Adipocyte (in vitro differentiated cells): ENCODE measurements at regions not wholly inside any gene's neighbourhood (a gene's known extent, or its start where the extent isn't known, plus 50 kb on each side); places are given as distances from the start of the nearest gene placed in this dataset.
A peak's percentile ranks its signal among the peaks of the same experiment; 100 is the strongest.

Experiments
- DNase-seq: peaks from one replicate; pipeline ENCODE4 v3.0.0-alpha.2; 2015; ENCODE audit warnings: low read depth
- H3K27me3 ChIP-seq: replicated peaks from 2 replicates; pipeline ENCODE4 v1.7.0; 2013; ENCODE audit warnings: mild to moderate bottlenecking, low read length, moderate library complexity; ENCODE audit not compliant: control insufficient read depth, insufficient read depth
- H3K36me3 ChIP-seq: 2 replicates; pipeline ENCODE4 v1.7.0; 2013; ENCODE audit warnings: low read length, mild to moderate bottlenecking, moderate library complexity; ENCODE audit not compliant: control insufficient read depth, insufficient read depth, severe bottlenecking
- H3K4me1 ChIP-seq: 2 replicates; pipeline ENCODE4 v1.7.0; 2013; ENCODE audit warnings: mild to moderate bottlenecking, low read length, moderate library complexity; ENCODE audit not compliant: control insufficient read depth, insufficient read depth
- H3K4me3 ChIP-seq: 2 replicates; pipeline ENCODE4 v1.7.0; 2013; ENCODE audit warnings: mild to moderate bottlenecking, low read length, moderate library complexity
- H3K9ac ChIP-seq: 2 replicates; pipeline ENCODE4 v1.7.0; 2013; ENCODE audit warnings: mild to moderate bottlenecking, low read length, moderate library complexity
- H3K9me3 ChIP-seq: 2 replicates; pipeline ENCODE4 v1.7.0; 2013; ENCODE audit warnings: mild to moderate bottlenecking, low read length, moderate library complexity; ENCODE audit not compliant: control insufficient read depth

DNA sequence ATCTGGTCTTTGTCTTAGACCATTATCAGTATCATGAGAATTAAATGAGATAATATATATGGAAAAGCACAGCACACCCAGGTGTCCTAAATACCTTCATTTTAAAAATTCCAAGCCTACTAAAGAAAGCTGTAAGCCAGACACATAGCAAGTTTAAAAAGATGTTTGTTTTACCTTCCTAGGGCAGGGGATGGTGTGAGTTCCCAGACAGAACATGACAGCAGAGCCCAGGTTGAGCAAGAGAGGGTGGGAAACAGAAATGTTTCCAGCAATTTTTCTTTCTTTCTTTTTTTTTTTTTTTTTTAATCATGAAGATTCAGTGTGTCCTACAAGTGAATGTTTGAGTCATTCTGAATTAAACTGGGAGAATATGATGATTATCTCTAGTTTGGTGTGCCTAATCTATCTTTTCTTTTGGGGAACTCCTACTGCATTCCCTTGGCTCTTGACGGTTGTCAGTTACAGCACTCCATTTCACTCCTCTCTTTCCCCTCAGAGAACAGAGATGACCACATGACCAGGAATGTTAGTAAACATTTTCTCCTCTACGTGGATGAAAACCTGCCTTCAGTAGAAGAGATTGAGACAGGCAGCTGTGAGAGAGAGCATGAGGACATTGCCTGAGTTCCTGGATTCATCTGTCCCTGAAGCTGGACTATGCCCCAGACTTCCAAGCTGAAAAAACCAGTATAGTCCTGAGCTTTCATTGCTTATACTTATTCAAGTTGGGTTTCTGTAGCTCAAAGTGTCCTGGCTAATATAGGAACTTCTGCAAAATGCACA lies 54.5 kb upstream of the ARL14 start:
- Histone ChIP-seq H3K36me3 (no peaks in the 10 kb centered on the region), H3K4me3 (no peak overlapping the region), H3K9me3 (no peaks in the 10 kb centered on the region), H3K9ac (no peak overlapping the region), H3K4me1 (peaks cover 29% of the 10 kb centered on the region), H3K27me3 (no peaks in the 10 kb centered on the region)
- no peak for DNase-seq

DNA sequence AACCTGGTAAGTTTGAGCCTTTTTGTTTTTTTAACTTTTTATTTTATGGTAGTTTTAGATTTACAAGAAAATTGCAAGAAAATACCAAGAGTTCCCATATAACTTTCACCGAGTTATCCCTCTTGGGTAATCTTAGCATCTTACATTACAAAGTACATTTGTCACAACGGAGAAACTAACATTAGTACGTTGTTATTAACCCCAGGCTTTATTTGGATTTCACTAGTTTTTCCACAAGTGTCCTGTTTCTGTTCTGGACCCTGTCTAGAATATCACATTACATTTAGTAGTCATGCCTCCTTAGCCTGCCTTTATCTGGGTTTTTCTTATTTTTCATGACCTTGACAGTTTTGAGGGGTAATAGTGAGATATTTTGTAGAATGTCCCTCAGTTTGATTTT lies 53.5 kb upstream of the KPNA4 start:
- Histone ChIP-seq H3K4me1 (peaks cover 44% of the 10 kb centered on the region), H3K27me3 (no peaks in the 10 kb centered on the region), H3K36me3 (no peaks in the 10 kb centered on the region), H3K4me3 (peak overlapping the region; percentile 44), H3K9ac (peak overlapping the region; percentile 75), H3K9me3 (no peaks in the 10 kb centered on the region)
- peak; percentile 42 for DNase-seq

DNA sequence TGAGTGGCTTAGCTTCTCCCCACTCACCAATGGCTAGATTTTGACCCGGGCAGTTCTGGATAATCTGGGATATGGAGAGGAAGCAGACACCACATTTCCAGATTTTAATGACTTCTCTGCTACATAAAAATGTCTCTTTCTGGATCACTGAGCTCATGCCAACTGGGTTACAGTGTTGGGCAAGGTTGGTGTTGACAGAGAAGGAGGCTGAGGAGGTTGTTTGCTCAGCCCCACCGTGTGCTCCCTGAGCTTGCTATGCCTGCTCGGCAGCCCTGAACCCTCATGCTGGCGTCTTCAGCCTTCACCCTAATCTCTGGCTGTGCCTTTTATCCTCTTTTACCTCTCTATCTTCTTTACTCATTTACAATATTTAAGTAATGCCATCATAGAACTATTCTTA lies 53.0 kb upstream of the KPNA4 start:
- DNase-seq, result peak; percentile 15
- Histone ChIP-seq H3K36me3 (no peaks in the 10 kb centered on the region), H3K4me1 (peaks cover 44% of the 10 kb centered on the region), H3K4me3 (peak overlapping the region; percentile 44), H3K9ac (peak overlapping the region; percentile 75), H3K9me3 (no peaks in the 10 kb centered on the region), H3K27me3 (no peaks in the 10 kb centered on the region)

DNA sequence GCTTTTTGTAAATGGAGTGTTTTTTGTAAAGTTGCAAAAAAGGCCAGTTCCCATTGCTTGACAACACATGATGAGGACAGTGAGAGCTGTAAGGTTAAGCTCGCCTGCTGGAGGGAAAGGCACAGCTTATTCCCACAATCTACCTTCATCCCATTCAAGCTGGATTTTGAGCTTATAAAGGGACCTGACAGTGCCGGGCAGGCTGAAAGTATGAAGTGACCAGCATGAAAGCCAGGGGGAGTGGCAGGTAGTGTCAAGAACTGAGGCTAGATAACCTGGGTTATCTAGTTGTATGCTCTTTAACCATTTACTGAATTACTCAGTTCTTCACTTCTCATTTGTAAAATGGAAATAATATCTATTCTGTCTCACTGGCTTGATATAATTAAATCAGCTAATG lies 52.3 kb upstream of the KPNA4 start:
- no peak for DNase-seq
- no peaks in the 10 kb centered on the region for H3K36me3 ChIP-seq

DNA sequence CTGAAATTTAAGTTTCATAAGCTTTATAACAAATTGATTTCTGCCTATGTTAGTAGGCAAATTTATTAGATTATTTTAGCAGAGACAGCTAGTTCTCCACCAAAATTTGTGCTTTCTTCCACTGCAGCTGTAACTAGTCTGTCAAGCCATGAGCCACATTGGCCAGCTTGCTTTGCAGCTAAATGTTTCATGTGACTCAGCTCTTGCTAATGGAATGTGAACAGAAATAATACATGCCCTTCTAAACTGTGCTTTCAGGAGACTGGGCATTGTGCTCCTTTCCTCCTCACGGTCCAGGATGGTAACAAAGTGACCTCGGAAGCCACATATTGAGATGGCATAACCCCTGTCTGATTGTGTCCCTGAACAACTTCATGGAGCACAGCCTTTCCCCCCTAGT lies 51.3 kb upstream of the KPNA4 start:
- Histone ChIP-seq H3K9ac (peak overlapping the region; percentile 9), H3K27me3 (peaks cover 8% of the 10 kb centered on the region), H3K4me1 (peaks cover 35% of the 10 kb centered on the region), H3K36me3 (no peaks in the 10 kb centered on the region), H3K4me3 (no peak overlapping the region), H3K9me3 (no peaks in the 10 kb centered on the region)
- DNase-seq, result peak; percentile 50

More for the DNA sequence above, 52.3 kb upstream of the KPNA4 start:
- H3K4me3 ChIP-seq, result no peak overlapping the region
- peaks cover 41% of the 10 kb centered on the region for H3K4me1 ChIP-seq
- peak overlapping the region; percentile 75 for H3K9ac ChIP-seq
- no peaks in the 10 kb centered on the region for H3K9me3 ChIP-seq
- H3K27me3 ChIP-seq, result peaks cover 6% of the 10 kb centered on the region

DNA sequence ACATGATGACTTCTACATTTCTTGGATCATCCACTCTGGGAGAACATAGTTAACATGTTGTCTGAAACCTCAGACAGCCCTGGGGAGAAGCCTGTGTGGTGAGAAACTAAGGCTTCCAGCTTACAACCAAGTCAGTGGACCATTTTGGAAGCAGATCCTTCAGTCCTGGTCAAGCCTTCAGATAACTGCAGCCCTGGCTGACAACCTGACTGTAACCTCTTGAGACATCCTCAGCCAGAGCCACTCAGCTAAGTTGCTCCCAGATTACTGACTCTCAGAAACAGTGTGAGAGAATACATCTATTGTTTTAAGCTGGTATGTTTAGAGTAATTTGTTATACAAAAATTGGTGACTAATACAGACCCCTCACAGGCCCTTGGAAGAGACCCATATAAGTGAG lies 50.9 kb upstream of the KPNA4 start:
- no peak overlapping the region for H3K4me3 ChIP-seq
- H3K4me1 ChIP-seq, result peaks cover 35% of the 10 kb centered on the region
- H3K27me3 ChIP-seq, result peaks cover 8% of the 10 kb centered on the region
- peak overlapping the region; percentile 9 for H3K9ac ChIP-seq
- no peaks in the 10 kb centered on the region for H3K36me3 ChIP-seq
- no peak for DNase-seq
- no peaks in the 10 kb centered on the region for H3K9me3 ChIP-seq
